ENCODE measurements at regions not wholly inside any gene's neighbourhood (a gene's known extent, or its start where the extent isn't known, plus 50 kb on each side); places are given as distances from the start of the nearest gene placed in this dataset.
"Not testable (repeated sequence)": the region's sequence is repeated elsewhere in the genome, so short reads cannot be mapped to it uniquely, and the experiment has no call there.

- no peak for DNase-seq
Observed at GRCh38 chr2:196500686-196501431, 138.7 kb upstream of the CCDC150 start.

GRCh38 chr2:196501836-196502235 lies 137.7 kb upstream of the CCDC150 start:
- DNase-seq = no peak

- DNase-seq = no peak
Observed at GRCh38 chr2:196502386-196502785, 137.1 kb upstream of the CCDC150 start.

- no peak for DNase-seq
Observed at GRCh38 chr2:196503398-196503797, 136.1 kb upstream of the CCDC150 start.

GRCh38 chr2:196504788-196505187 lies 134.7 kb upstream of the CCDC150 start:
- DNase-seq = no peak

- DNase-seq = no peak
Observed at GRCh38 chr2:196510246-196510645, 129.3 kb upstream of the CCDC150 start.

GRCh38 chr2:196511258-196512168 lies 128.0 kb upstream of the CCDC150 start:
- DNase-seq = no peak

GRCh38 chr2:196513796-196514526 lies 125.6 kb upstream of the CCDC150 start:
- DNase-seq = no peak

- no peak for DNase-seq
Observed at GRCh38 chr2:196514641-196515040, 124.9 kb upstream of the CCDC150 start.

- no peak for DNase-seq
Observed at GRCh38 chr2:196515051-196515450, 124.5 kb upstream of the CCDC150 start.

- DNase-seq = no peak
Observed at GRCh38 chr2:196515608-196516007, 123.9 kb upstream of the CCDC150 start.

GRCh38 chr2:196516564-196516963 lies 123.0 kb upstream of the CCDC150 start:
- DNase-seq = no peak

GRCh38 chr2:196520605-196521004 lies 118.9 kb upstream of the CCDC150 start:
- no peak for DNase-seq

GRCh38 chr2:196526981-196527725 lies 112.4 kb upstream of the CCDC150 start:
- not testable (repeated sequence) for DNase-seq

- DNase-seq = no peak
Observed at GRCh38 chr2:196528486-196529223, 110.9 kb upstream of the CCDC150 start.

- no peak for DNase-seq
Observed at GRCh38 chr2:196530910-196531309, 108.6 kb upstream of the CCDC150 start.

GRCh38 chr2:196533772-196534397 lies 105.6 kb upstream of the CCDC150 start:
- DNase-seq = no peak

GRCh38 chr2:196534495-196534894 lies 105.0 kb upstream of the CCDC150 start:
- no peak for DNase-seq

GRCh38 chr2:196535061-196535460 lies 104.5 kb upstream of the CCDC150 start:
- no peak for DNase-seq

- DNase-seq = no peak
Observed at GRCh38 chr2:196535742-196536141, 103.8 kb upstream of the CCDC150 start.

GRCh38 chr2:196537311-196537710 lies 102.2 kb upstream of the CCDC150 start:
- DNase-seq = no peak
